WTC11 (cell line): ENCODE measurements at regions not wholly inside any gene's neighbourhood (a gene's known extent, or its start where the extent isn't known, plus 50 kb on each side); places are given as distances from the start of the nearest gene placed in this dataset.
A peak's percentile ranks its signal among the peaks of the same experiment; 100 is the strongest.

Source experiments
- ATAC-seq: fragments of 200-7000 bp; cut with Tn5 transposase; 2 replicates; pipeline ENCODE4 v1.10.0; 2021; ENCODE audit warnings: mild to moderate bottlenecking, moderate library complexity
- CTCF ChIA-PET: fragments of 300-600 bp; sonication (Branson Sonifier 250); formaldehyde crosslinking; loops from one replicate; lab custom pipeline; 2021; ENCODE audit warnings: antibody characterized with exemption; lab: Charles Lee
- POLR2A ChIA-PET: fragments of 350-600 bp; sonication (Branson Sonifier 250); formaldehyde crosslinking; loops from one replicate; lab custom pipeline; 2021; ENCODE audit warnings: antibody characterized with exemption; lab: Charles Lee
- DNase-seq: peaks from one replicate; pipeline ENCODE4 v3.0.0; 2021; ENCODE audit warnings: low spot score
- H3K27ac Mint-ChIP-seq: 2 replicates; pipeline ENCODE4 v1.8.0; 2021; ENCODE audit warnings: mixed read lengths
- H3K27me3 Mint-ChIP-seq: 2 replicates; pipeline ENCODE4 v1.8.0; 2021; ENCODE audit warnings: low read depth, mild to moderate bottlenecking, moderate library complexity, mixed read lengths
- H3K36me3 Mint-ChIP-seq: 2 replicates; pipeline ENCODE4 v1.8.0; 2021; ENCODE audit warnings: mixed read lengths
- H3K4me1 Mint-ChIP-seq: 2 replicates; pipeline ENCODE4 v1.8.0; 2022; ENCODE audit warnings: mixed read lengths
- H3K4me3 Mint-ChIP-seq: 2 replicates; pipeline ENCODE4 v1.8.0; 2021; ENCODE audit warnings: mild to moderate bottlenecking, moderate library complexity, mixed read lengths
- H3K9me3 Mint-ChIP-seq: 2 replicates; pipeline ENCODE4 v1.8.0; 2021; ENCODE audit warnings: mixed read lengths
- ATF1 ChIP-seq: sonication (generic); formaldehyde crosslinking; IDR thresholded peaks from 2 replicates; pipeline ENCODE4 v1.8.1; 2023; ENCODE audit warnings: mild to moderate bottlenecking, moderate library complexity, missing genetic modification reagents
- CBFB ChIP-seq: sonication (generic); formaldehyde crosslinking; IDR thresholded peaks from 2 replicates; pipeline ENCODE4 v1.8.1; 2022; ENCODE audit warnings: mild to moderate bottlenecking, low read depth, missing genetic modification reagents
- JAZF1 ChIP-seq: fragments of 250-450 bp; sonication (Bioruptor Pico); IDR thresholded peaks from 2 replicates; pipeline ENCODE4 v1.9.0; 2021; ENCODE audit warnings: moderate library complexity, mild to moderate bottlenecking, inconsistent platforms
- NFYB ChIP-seq: sonication (generic); formaldehyde crosslinking; conservative IDR thresholded peaks from 2 replicates; pipeline ENCODE4 v1.8.0; 2022; ENCODE audit warnings: low read depth, missing genetic modification reagents
- NR1H2 ChIP-seq: sonication (generic); formaldehyde crosslinking; IDR thresholded peaks from 2 replicates; pipeline ENCODE4 v1.9.0; 2021; ENCODE audit warnings: mild to moderate bottlenecking, moderate library complexity, missing genetic modification reagents
- SMAD4 ChIP-seq: sonication (generic); formaldehyde crosslinking; IDR thresholded peaks from 2 replicates; pipeline ENCODE4 v1.8.0; 2022; ENCODE audit warnings: mild to moderate bottlenecking, missing genetic modification reagents
- SOX15 ChIP-seq: fragments of 250-450 bp; sonication (Bioruptor Pico); IDR thresholded peaks from 2 replicates; pipeline ENCODE4 v1.9.0; 2021; ENCODE audit warnings: mild to moderate bottlenecking
- ZNF121 ChIP-seq: sonication (generic); formaldehyde crosslinking; IDR thresholded peaks from 2 replicates; pipeline ENCODE4 v1.8.0; 2023; ENCODE audit warnings: missing genetic modification reagents
- ZNF263 ChIP-seq: sonication (generic); formaldehyde crosslinking; IDR thresholded peaks from 2 replicates; pipeline ENCODE4 v1.8.1; 2022; ENCODE audit warnings: low read depth, mild to moderate bottlenecking, moderate library complexity, missing genetic modification reagents
- ZNF317 ChIP-seq: sonication (generic); formaldehyde crosslinking; IDR thresholded peaks from 2 replicates; pipeline ENCODE4 v1.8.1; 2023; ENCODE audit warnings: low read depth, mild to moderate bottlenecking, moderate library complexity, missing genetic modification reagents, borderline replicate concordance
- ZNF423 ChIP-seq: fragments of 250-450 bp; sonication (Bioruptor Pico); IDR thresholded peaks from 2 replicates; pipeline ENCODE4 v2.1.2; 2022; ENCODE audit warnings: mild to moderate bottlenecking, moderate library complexity
- TF ChIP-seq, protein P1 (sequence below): sonication (generic); formaldehyde crosslinking; IDR thresholded peaks from 2 replicates; pipeline ENCODE4 v1.8.1; 2023; ENCODE audit warnings: mild to moderate bottlenecking, missing genetic modification reagents
- TF ChIP-seq, protein P2 (sequence below): sonication (generic); formaldehyde crosslinking; IDR thresholded peaks from 2 replicates; pipeline ENCODE4 v1.8.0; 2022; ENCODE audit warnings: mild to moderate bottlenecking, missing genetic modification reagents
- TF ChIP-seq, protein P3 (sequence below): sonication (generic); formaldehyde crosslinking; IDR thresholded peaks from 2 replicates; pipeline ENCODE4 v1.8.1; 2022; ENCODE audit warnings: missing genetic modification reagents, borderline replicate concordance
- TF ChIP-seq, protein P4 (sequence below): sonication (generic); formaldehyde crosslinking; conservative IDR thresholded peaks from 2 replicates; pipeline ENCODE4 v1.8.1; 2022; ENCODE audit warnings: mild to moderate bottlenecking, missing genetic modification reagents
- TF ChIP-seq, protein P5 (sequence below): fragments of 250-450 bp; sonication (Bioruptor Pico); conservative IDR thresholded peaks from 2 replicates; pipeline ENCODE4 v1.9.0; 2021; ENCODE audit warnings: mild to moderate bottlenecking
- TF ChIP-seq, protein P6 (sequence below): sonication (generic); formaldehyde crosslinking; IDR thresholded peaks from 2 replicates; pipeline ENCODE4 v1.8.1; 2023; ENCODE audit warnings: mild to moderate bottlenecking, missing genetic modification reagents, moderate library complexity
- TF ChIP-seq, protein P7 (sequence below): sonication (generic); formaldehyde crosslinking; IDR thresholded peaks from 2 replicates; pipeline ENCODE4 v1.8.0; 2023; ENCODE audit warnings: missing genetic modification reagents
- TF ChIP-seq, protein P8 (sequence below): fragments of 250-450 bp; sonication (Bioruptor Pico); IDR thresholded peaks from 2 replicates; pipeline ENCODE4 v1.9.0; 2021; ENCODE audit warnings: mild to moderate bottlenecking, borderline replicate concordance

DNA sequence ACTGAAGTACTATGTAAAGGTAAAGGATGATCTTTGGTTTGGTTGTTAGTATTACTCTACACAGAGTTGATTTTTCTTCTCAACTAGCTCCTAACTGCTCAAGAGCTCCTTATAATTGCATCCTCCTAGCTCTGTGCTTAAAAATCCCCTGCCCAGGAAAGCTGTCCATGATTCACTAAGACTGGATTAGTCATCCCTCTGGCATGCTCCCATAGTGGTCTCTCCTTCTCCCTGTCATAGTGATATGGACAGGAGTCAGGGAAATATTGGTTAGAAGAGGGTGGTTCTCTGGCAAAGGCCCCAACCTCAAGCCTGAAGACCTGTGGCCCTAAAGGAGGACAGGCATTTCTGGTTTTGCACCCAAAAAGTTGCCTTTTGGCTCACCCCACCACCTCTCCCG lies 242.3 kb upstream of the KCNIP4 start:
- H3K4me1 Mint-ChIP-seq: peaks cover 55% of the 10 kb centered on the region
- no peak overlapping the region for H3K27ac Mint-ChIP-seq
- no peak for DNase-seq
- H3K4me3 Mint-ChIP-seq: no peak overlapping the region
- TF ChIP-seq ZNF423: no peak
- no peak for TF ChIP-seq ZNF317 (CRISPR knock-in tag)
- TF ChIP-seq, protein P1, sequence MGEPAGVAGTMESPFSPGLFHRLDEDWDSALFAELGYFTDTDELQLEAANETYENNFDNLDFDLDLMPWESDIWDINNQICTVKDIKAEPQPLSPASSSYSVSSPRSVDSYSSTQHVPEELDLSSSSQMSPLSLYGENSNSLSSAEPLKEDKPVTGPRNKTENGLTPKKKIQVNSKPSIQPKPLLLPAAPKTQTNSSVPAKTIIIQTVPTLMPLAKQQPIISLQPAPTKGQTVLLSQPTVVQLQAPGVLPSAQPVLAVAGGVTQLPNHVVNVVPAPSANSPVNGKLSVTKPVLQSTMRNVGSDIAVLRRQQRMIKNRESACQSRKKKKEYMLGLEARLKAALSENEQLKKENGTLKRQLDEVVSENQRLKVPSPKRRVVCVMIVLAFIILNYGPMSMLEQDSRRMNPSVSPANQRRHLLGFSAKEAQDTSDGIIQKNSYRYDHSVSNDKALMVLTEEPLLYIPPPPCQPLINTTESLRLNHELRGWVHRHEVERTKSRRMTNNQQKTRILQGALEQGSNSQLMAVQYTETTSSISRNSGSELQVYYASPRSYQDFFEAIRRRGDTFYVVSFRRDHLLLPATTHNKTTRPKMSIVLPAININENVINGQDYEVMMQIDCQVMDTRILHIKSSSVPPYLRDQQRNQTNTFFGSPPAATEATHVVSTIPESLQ: no peak
- TF ChIP-seq NR1H2 (CRISPR knock-in tag): no peak
- no peak for TF ChIP-seq NFYB (CRISPR knock-in tag)
- TF ChIP-seq, protein P2, sequence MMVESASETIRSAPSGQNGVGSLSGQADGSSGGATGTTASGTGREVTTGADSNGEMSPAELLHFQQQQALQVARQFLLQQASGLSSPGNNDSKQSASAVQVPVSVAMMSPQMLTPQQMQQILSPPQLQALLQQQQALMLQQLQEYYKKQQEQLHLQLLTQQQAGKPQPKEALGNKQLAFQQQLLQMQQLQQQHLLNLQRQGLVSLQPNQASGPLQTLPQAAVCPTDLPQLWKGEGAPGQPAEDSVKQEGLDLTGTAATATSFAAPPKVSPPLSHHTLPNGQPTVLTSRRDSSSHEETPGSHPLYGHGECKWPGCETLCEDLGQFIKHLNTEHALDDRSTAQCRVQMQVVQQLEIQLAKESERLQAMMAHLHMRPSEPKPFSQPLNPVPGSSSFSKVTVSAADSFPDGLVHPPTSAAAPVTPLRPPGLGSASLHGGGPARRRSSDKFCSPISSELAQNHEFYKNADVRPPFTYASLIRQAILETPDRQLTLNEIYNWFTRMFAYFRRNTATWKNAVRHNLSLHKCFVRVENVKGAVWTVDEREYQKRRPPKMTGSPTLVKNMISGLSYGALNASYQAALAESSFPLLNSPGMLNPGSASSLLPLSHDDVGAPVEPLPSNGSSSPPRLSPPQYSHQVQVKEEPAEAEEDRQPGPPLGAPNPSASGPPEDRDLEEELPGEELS (CRISPR knock-in tag): no peak
- TF ChIP-seq, protein P3, sequence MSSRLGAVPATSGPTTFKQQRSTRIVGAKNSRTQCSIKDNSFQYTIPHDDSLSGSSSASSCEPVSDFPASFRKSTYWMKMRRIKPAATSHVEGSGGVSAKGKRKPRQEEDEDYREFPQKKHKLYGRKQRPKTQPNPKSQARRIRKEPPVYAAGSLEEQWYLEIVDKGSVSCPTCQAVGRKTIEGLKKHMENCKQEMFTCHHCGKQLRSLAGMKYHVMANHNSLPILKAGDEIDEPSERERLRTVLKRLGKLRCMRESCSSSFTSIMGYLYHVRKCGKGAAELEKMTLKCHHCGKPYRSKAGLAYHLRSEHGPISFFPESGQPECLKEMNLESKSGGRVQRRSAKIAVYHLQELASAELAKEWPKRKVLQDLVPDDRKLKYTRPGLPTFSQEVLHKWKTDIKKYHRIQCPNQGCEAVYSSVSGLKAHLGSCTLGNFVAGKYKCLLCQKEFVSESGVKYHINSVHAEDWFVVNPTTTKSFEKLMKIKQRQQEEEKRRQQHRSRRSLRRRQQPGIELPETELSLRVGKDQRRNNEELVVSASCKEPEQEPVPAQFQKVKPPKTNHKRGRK (CRISPR knock-in tag): no peak
- no peak for TF ChIP-seq SOX15 (CRISPR knock-in tag)
- no peak for TF ChIP-seq ZNF263 (CRISPR knock-in tag)
- TF ChIP-seq SMAD4: no peak
- TF ChIP-seq, protein P4, sequence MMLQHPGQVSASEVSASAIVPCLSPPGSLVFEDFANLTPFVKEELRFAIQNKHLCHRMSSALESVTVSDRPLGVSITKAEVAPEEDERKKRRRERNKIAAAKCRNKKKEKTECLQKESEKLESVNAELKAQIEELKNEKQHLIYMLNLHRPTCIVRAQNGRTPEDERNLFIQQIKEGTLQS: no peak
- TF ChIP-seq, protein P5, sequence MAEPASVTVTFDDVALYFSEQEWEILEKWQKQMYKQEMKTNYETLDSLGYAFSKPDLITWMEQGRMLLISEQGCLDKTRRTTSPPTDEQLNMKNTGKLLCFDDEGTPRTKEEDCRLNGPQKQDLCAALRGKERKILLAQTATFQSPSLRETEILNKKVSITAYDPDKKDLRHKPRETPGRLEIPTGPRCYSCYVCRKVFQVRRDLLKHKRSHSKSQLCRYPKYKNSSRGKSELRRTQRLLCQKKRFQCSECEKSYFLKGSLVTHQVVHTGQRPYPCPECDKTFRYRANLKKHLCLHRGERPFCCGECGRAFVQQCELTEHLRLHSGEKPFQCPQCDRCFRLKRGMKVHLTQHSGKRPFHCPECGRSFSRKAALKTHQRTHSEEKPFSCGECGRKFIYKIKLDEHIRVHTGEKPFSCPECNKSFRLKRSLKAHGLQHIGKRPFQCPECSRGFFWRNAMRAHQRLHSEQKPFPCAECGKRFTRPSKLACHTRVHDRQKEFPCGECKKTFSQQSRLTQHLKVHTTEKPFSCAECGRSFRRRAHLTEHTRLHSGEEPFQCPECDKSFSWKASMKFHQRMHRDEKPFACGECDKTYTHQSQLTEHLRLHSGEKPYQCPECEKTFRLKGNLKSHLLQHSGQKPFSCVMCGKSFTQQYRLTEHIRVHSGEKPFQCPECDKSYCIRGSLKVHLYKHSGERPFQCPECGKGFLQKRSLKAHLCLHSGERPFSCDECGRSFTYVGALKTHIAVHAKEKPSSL: no peak
- TF ChIP-seq, protein P6, sequence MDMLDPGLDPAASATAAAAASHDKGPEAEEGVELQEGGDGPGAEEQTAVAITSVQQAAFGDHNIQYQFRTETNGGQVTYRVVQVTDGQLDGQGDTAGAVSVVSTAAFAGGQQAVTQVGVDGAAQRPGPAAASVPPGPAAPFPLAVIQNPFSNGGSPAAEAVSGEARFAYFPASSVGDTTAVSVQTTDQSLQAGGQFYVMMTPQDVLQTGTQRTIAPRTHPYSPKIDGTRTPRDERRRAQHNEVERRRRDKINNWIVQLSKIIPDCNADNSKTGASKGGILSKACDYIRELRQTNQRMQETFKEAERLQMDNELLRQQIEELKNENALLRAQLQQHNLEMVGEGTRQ (CRISPR knock-in tag): no peak
- no peak for TF ChIP-seq ZNF121 (CRISPR knock-in tag)
- TF ChIP-seq JAZF1 (CRISPR knock-in tag): no peak
- TF ChIP-seq, protein P7, sequence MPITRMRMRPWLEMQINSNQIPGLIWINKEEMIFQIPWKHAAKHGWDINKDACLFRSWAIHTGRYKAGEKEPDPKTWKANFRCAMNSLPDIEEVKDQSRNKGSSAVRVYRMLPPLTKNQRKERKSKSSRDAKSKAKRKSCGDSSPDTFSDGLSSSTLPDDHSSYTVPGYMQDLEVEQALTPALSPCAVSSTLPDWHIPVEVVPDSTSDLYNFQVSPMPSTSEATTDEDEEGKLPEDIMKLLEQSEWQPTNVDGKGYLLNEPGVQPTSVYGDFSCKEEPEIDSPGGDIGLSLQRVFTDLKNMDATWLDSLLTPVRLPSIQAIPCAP (CRISPR knock-in tag): no peak
- no peak for TF ChIP-seq CBFB (CRISPR knock-in tag)
- TF ChIP-seq, protein P8, sequence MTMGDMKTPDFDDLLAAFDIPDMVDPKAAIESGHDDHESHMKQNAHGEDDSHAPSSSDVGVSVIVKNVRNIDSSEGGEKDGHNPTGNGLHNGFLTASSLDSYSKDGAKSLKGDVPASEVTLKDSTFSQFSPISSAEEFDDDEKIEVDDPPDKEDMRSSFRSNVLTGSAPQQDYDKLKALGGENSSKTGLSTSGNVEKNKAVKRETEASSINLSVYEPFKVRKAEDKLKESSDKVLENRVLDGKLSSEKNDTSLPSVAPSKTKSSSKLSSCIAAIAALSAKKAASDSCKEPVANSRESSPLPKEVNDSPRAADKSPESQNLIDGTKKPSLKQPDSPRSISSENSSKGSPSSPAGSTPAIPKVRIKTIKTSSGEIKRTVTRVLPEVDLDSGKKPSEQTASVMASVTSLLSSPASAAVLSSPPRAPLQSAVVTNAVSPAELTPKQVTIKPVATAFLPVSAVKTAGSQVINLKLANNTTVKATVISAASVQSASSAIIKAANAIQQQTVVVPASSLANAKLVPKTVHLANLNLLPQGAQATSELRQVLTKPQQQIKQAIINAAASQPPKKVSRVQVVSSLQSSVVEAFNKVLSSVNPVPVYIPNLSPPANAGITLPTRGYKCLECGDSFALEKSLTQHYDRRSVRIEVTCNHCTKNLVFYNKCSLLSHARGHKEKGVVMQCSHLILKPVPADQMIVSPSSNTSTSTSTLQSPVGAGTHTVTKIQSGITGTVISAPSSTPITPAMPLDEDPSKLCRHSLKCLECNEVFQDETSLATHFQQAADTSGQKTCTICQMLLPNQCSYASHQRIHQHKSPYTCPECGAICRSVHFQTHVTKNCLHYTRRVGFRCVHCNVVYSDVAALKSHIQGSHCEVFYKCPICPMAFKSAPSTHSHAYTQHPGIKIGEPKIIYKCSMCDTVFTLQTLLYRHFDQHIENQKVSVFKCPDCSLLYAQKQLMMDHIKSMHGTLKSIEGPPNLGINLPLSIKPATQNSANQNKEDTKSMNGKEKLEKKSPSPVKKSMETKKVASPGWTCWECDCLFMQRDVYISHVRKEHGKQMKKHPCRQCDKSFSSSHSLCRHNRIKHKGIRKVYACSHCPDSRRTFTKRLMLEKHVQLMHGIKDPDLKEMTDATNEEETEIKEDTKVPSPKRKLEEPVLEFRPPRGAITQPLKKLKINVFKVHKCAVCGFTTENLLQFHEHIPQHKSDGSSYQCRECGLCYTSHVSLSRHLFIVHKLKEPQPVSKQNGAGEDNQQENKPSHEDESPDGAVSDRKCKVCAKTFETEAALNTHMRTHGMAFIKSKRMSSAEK (CRISPR knock-in tag): no peak
- no peak for TF ChIP-seq ATF1 (CRISPR knock-in tag)
- no peaks in the 10 kb centered on the region for H3K36me3 Mint-ChIP-seq
- POLR2A ChIA-PET: no interaction called here
- CTCF ChIA-PET: interaction anchor here (2.1 kb wide), 1 partner anchor 46 kb away, joined by 8 read pairs; no protein-coding TSS in a partner anchor
- H3K27me3 Mint-ChIP-seq: no peaks in the 10 kb centered on the region
- 0 out of 2 replicates have a peak, but pooled peaks have one; percentile 16 for ATAC-seq
- peaks cover 10% of the 10 kb centered on the region for H3K9me3 Mint-ChIP-seq
